ENCODE measurements at regions not wholly inside any gene's neighbourhood (a gene's known extent, or its start where the extent isn't known, plus 50 kb on each side); places are given as distances from the start of the nearest gene placed in this dataset.

- Mint-ChIP-seq H3K4me3 (peak overlapping the region; percentile 39), H3K27me3 (peaks cover 0 to 16% of the 10 kb centered on the region in 2 donors), H3K9me3 (no peaks in the 10 kb centered on the region), H3K36me3 (no peaks in the 10 kb centered on the region), H3K4me1 (ENCODE audit: low read depth in 2 of 2) (no peaks in the 10 kb centered on the region), H3K27ac (no peak overlapping the region)
- DNase-seq (ENCODE audit: low spot score) (no peak), ATAC-seq (peak in 1 of 2 donors; percentile 79)
Observed at GRCh38 chrX:40952855-40953254, 132.4 kb upstream of the USP9X start.

- ATAC-seq (no peak), DNase-seq (ENCODE audit: low spot score) (no peak)
- no peak overlapping the region for H3K27ac Mint-ChIP-seq
- H3K4me3 Mint-ChIP-seq = peak overlapping the region; percentile 39
- peaks cover 0 to 14% of the 10 kb centered on the region in 2 donors for H3K27me3 Mint-ChIP-seq
- H3K9me3 Mint-ChIP-seq = no peaks in the 10 kb centered on the region
- no peaks in the 10 kb centered on the region for H3K4me1 Mint-ChIP-seq (ENCODE audit: low read depth in 2 of 2)
- H3K36me3 Mint-ChIP-seq = no peaks in the 10 kb centered on the region
Observed at GRCh38 chrX:40953369-40953768, 131.9 kb upstream of the USP9X start.

GRCh38 chrX:40960041-40960440 lies 125.2 kb upstream of the USP9X start:
- Mint-ChIP-seq H3K4me1 (ENCODE audit: low read depth in 2 of 2) (no peaks in the 10 kb centered on the region), H3K9me3 (no peaks in the 10 kb centered on the region), H3K36me3 (no peaks in the 10 kb centered on the region), H3K4me3 (no peak overlapping the region), H3K27me3 (peaks cover 0 to 8% of the 10 kb centered on the region in 2 donors), H3K27ac (no peak overlapping the region)
- DNase-seq (ENCODE audit: low spot score) = no peak
- ATAC-seq = no peak

GRCh38 chrX:40962793-40963407 lies 122.3 kb upstream of the USP9X start:
- ATAC-seq (no peak), DNase-seq (ENCODE audit: low spot score) (no peak)
- no peak overlapping the region for H3K4me3 Mint-ChIP-seq
- H3K4me1 Mint-ChIP-seq (ENCODE audit: low read depth in 2 of 2) = no peaks in the 10 kb centered on the region
- no peak overlapping the region for H3K27ac Mint-ChIP-seq
- no peaks in the 10 kb centered on the region for H3K36me3 Mint-ChIP-seq
- no peaks in the 10 kb centered on the region for H3K9me3 Mint-ChIP-seq
- peaks cover 0 to 16% of the 10 kb centered on the region in 2 donors for H3K27me3 Mint-ChIP-seq

GRCh38 chrX:40964008-40964407 lies 121.2 kb upstream of the USP9X start:
- no peaks in the 10 kb centered on the region for H3K36me3 Mint-ChIP-seq
- ATAC-seq (no peak), DNase-seq (ENCODE audit: low spot score) (no peak)
- no peaks in the 10 kb centered on the region for H3K9me3 Mint-ChIP-seq
- no peak overlapping the region for H3K27ac Mint-ChIP-seq
- H3K4me1 Mint-ChIP-seq (ENCODE audit: low read depth in 2 of 2) = no peaks in the 10 kb centered on the region
- H3K27me3 Mint-ChIP-seq = peaks cover 0 to 20% of the 10 kb centered on the region in 2 donors
- no peak overlapping the region for H3K4me3 Mint-ChIP-seq

- H3K27ac Mint-ChIP-seq = no peak overlapping the region
- H3K27me3 Mint-ChIP-seq = peaks cover 0 to 18% of the 10 kb centered on the region in 2 donors
- no peaks in the 10 kb centered on the region for H3K36me3 Mint-ChIP-seq
- no peak for ATAC-seq
- H3K4me3 Mint-ChIP-seq = no peak overlapping the region
- DNase-seq (ENCODE audit: low spot score) = no peak
- H3K4me1 Mint-ChIP-seq (ENCODE audit: low read depth in 2 of 2) = no peaks in the 10 kb centered on the region
- H3K9me3 Mint-ChIP-seq = no peaks in the 10 kb centered on the region
Observed at GRCh38 chrX:40964633-40965586, 120.3 kb upstream of the USP9X start.

GRCh38 chrX:40966213-40966820 lies 118.9 kb upstream of the USP9X start:
- DNase-seq (ENCODE audit: low spot score) (no peak), ATAC-seq (no peak)
- Mint-ChIP-seq H3K9me3 (no peaks in the 10 kb centered on the region), H3K4me1 (ENCODE audit: low read depth in 2 of 2) (no peaks in the 10 kb centered on the region), H3K4me3 (no peak overlapping the region), H3K27ac (peak overlapping the region in 1 of 2 donors; percentile 54), H3K36me3 (no peaks in the 10 kb centered on the region), H3K27me3 (peaks cover 2 to 22% of the 10 kb centered on the region in 2 donors)

GRCh38 chrX:40968180-40968579 lies 117.1 kb upstream of the USP9X start:
- ATAC-seq (no peak), DNase-seq (ENCODE audit: low spot score) (no peak)
- peaks cover 5 to 25% of the 10 kb centered on the region in 2 donors for H3K27me3 Mint-ChIP-seq
- no peaks in the 10 kb centered on the region for H3K4me1 Mint-ChIP-seq (ENCODE audit: low read depth in 2 of 2)
- no peaks in the 10 kb centered on the region for H3K9me3 Mint-ChIP-seq
- no peak overlapping the region for H3K27ac Mint-ChIP-seq
- no peak overlapping the region for H3K4me3 Mint-ChIP-seq
- no peaks in the 10 kb centered on the region for H3K36me3 Mint-ChIP-seq

- Mint-ChIP-seq H3K4me1 (ENCODE audit: low read depth in 2 of 2) (no peaks in the 10 kb centered on the region), H3K27me3 (peaks cover 5 to 31% of the 10 kb centered on the region in 2 donors), H3K9me3 (no peaks in the 10 kb centered on the region), H3K4me3 (no peak overlapping the region), H3K36me3 (no peaks in the 10 kb centered on the region), H3K27ac (no peak overlapping the region)
- no peak for DNase-seq (ENCODE audit: low spot score)
- no peak for ATAC-seq
Observed at GRCh38 chrX:40971736-40972135, 113.5 kb upstream of the USP9X start.

GRCh38 chrX:40973619-40974018 lies 111.6 kb upstream of the USP9X start:
- no peak overlapping the region for H3K27ac Mint-ChIP-seq
- no peak for ATAC-seq
- no peaks in the 10 kb centered on the region for H3K9me3 Mint-ChIP-seq
- H3K36me3 Mint-ChIP-seq = no peaks in the 10 kb centered on the region
- H3K4me1 Mint-ChIP-seq (ENCODE audit: low read depth in 2 of 2) = no peaks in the 10 kb centered on the region
- no peak for DNase-seq (ENCODE audit: low spot score)
- H3K4me3 Mint-ChIP-seq = no peak overlapping the region
- H3K27me3 Mint-ChIP-seq = peaks cover 5 to 29% of the 10 kb centered on the region in 2 donors

GRCh38 chrX:40975951-40976350 lies 109.3 kb upstream of the USP9X start:
- no peak for ATAC-seq

GRCh38 chrX:40976981-40977380 lies 108.3 kb upstream of the USP9X start:
- no peaks in the 10 kb centered on the region for H3K4me1 Mint-ChIP-seq (ENCODE audit: low read depth in 2 of 2)
- no peaks in the 10 kb centered on the region for H3K36me3 Mint-ChIP-seq
- DNase-seq (ENCODE audit: low spot score) = no peak
- peaks cover 0 to 28% of the 10 kb centered on the region in 2 donors for H3K27me3 Mint-ChIP-seq
- no peak for ATAC-seq
- H3K4me3 Mint-ChIP-seq = no peak overlapping the region
- H3K27ac Mint-ChIP-seq = no peak overlapping the region
- H3K9me3 Mint-ChIP-seq = no peaks in the 10 kb centered on the region

More at GRCh38 chrX:40975951-40976350, 109.3 kb upstream of the USP9X start:
- H3K4me1 Mint-ChIP-seq (ENCODE audit: low read depth in 2 of 2) = no peaks in the 10 kb centered on the region
- no peak overlapping the region for H3K4me3 Mint-ChIP-seq
- H3K27ac Mint-ChIP-seq = no peak overlapping the region
- no peaks in the 10 kb centered on the region for H3K36me3 Mint-ChIP-seq
- H3K27me3 Mint-ChIP-seq = peaks cover 5 to 32% of the 10 kb centered on the region in 2 donors
- H3K9me3 Mint-ChIP-seq = no peaks in the 10 kb centered on the region
- DNase-seq (ENCODE audit: low spot score) = no peak

- Mint-ChIP-seq H3K9me3 (no peaks in the 10 kb centered on the region), H3K4me3 (no peak overlapping the region), H3K4me1 (ENCODE audit: low read depth in 2 of 2) (no peaks in the 10 kb centered on the region), H3K27me3 (peaks cover 0 to 19% of the 10 kb centered on the region in 2 donors), H3K36me3 (no peaks in the 10 kb centered on the region), H3K27ac (no peak overlapping the region)
- no peak for DNase-seq (ENCODE audit: low spot score)
- ATAC-seq = no peak
Observed at GRCh38 chrX:40984962-40985361, 100.3 kb upstream of the USP9X start.

GRCh38 chrX:40987413-40987812 lies 97.8 kb upstream of the USP9X start:
- Mint-ChIP-seq H3K9me3 (no peaks in the 10 kb centered on the region), H3K27ac (no peak overlapping the region), H3K27me3 (peaks cover 0 to 15% of the 10 kb centered on the region in 2 donors), H3K4me1 (ENCODE audit: low read depth in 2 of 2) (no peaks in the 10 kb centered on the region), H3K4me3 (no peak overlapping the region), H3K36me3 (no peaks in the 10 kb centered on the region)
- ATAC-seq = no peak
- no peak for DNase-seq (ENCODE audit: low spot score)
